SK-N-SH (cell line): ENCODE measurements at regions not wholly inside any gene's neighbourhood (a gene's known extent, or its start where the extent isn't known, plus 50 kb on each side); places are given as distances from the start of the nearest gene placed in this dataset.

Experiments
- CTCF ChIA-PET: fragments of 300-600, 350-600 bp; formaldehyde crosslinking; extraction: SDS; loops from one replicate; lab custom pipeline; 2021; lab: Yijun Ruan, JAX
- POLR2A ChIA-PET: fragments of 350-600 bp; sonication (Branson Sonifier 250); formaldehyde crosslinking; extraction: SDS; loops from one replicate; lab custom pipeline; 2020; ENCODE audit warnings: antibody characterized with exemption, inconsistent platforms; lab: Yijun Ruan, JAX
- DNase-seq: peaks from one replicate; pipeline ENCODE4 v3.0.0; 2012
- H2AFZ ChIP-seq: fragments of 200-600 bp; sonication (generic); 2 replicates; pipeline ENCODE4 v1.8.1; 2016; ENCODE audit warnings: antibody characterized with exemption, mild to moderate bottlenecking, low read depth
- H3F3A ChIP-seq: fragments of 200-600 bp; sonication (generic); replicated peaks from 2 replicates; pipeline ENCODE3; 2016; ENCODE audit warnings: antibody characterized with exemption, mild to moderate bottlenecking; ENCODE audit not compliant: insufficient read depth
- H3K27ac ChIP-seq, 2 experiments: fragments of 200-500 bp in 1 of 2; fragments of 200-600 bp in 1 of 2; sonication (Bioruptor generic) in 1 of 2; sonication (generic), shearing (Covaris generic) in 1 of 2; 2 replicates each; pipeline versions ENCODE4 v1.5.1 to v1.6.1; 2014 to 2016; ENCODE audit warnings: low read depth in 2 of 2, inconsistent platforms in 1 of 2, low read length in 1 of 2, mild to moderate bottlenecking in 1 of 2, mixed read lengths in 1 of 2
- H3K27me3 ChIP-seq: fragments of 200-600 bp; sonication (generic), shearing (Covaris generic); 2 replicates; pipeline ENCODE4 v1.6.1; 2016; ENCODE audit warnings: mixed run types; ENCODE audit not compliant: insufficient read depth
- H3K36me3 ChIP-seq, 2 experiments: fragments of 200-500 bp in 1 of 2; fragments of 200-600 bp in 1 of 2; sonication (Bioruptor generic) in 1 of 2; sonication (generic) in 1 of 2; replicated peaks in 1 of 2; 2 replicates each; pipeline versions ENCODE3 to v1.5.1; 2014 to 2016; ENCODE audit warnings: low read length in 1 of 2, mild to moderate bottlenecking in 1 of 2; ENCODE audit not compliant: insufficient read depth in 2 of 2, control insufficient read depth in 1 of 2
- H3K4me1 ChIP-seq, 2 experiments: fragments of 200-500 bp in 1 of 2; fragments of 200-600 bp in 1 of 2; sonication (Bioruptor generic) in 1 of 2; sonication (generic), shearing (Covaris generic) in 1 of 2; 2 replicates each; pipeline versions ENCODE4 v1.5.1 to v1.6.1; 2014 to 2016; ENCODE audit warnings: low read depth in 1 of 2, low read length in 1 of 2, mixed run types in 1 of 2; ENCODE audit not compliant: insufficient read depth in 2 of 2, control insufficient read depth in 1 of 2
- H3K4me2 ChIP-seq: fragments of 200-600 bp; sonication (generic), shearing (Covaris generic); 2 replicates; pipeline ENCODE4 v1.6.1; 2017; ENCODE audit warnings: mixed run types
- H3K4me3 ChIP-seq, 2 experiments: fragments of 200-500 bp in 1 of 2; fragments of 200-600 bp in 1 of 2; sonication (Bioruptor generic) in 1 of 2; sonication (generic), shearing (Covaris generic) in 1 of 2; 2 replicates each; pipeline versions ENCODE4 v1.5.1 to v1.8.1; 2014 to 2016; ENCODE audit warnings: low read depth in 2 of 2, inconsistent platforms in 1 of 2, low read length in 1 of 2, mild to moderate bottlenecking in 1 of 2, mixed read lengths in 1 of 2, moderate library complexity in 1 of 2
- H3K79me2 ChIP-seq: fragments of 200-600 bp; sonication (generic); 2 replicates; pipeline ENCODE4 v1.8.1; 2017; ENCODE audit warnings: mild to moderate bottlenecking; ENCODE audit not compliant: insufficient read depth
- H3K9ac ChIP-seq: fragments of 200-600 bp; sonication (generic); 2 replicates; pipeline ENCODE4 v1.6.1; 2017; ENCODE audit warnings: mixed run types
- H3K9me2 ChIP-seq: fragments of 200-600 bp; sonication (generic); 2 replicates; pipeline ENCODE4 v1.6.1; 2017; ENCODE audit warnings: mixed run types
- H3K9me3 ChIP-seq: fragments of 200-600 bp; sonication (generic); 2 replicates; pipeline ENCODE4 v1.6.1; 2017; ENCODE audit warnings: mixed run types, mild to moderate bottlenecking, moderate library complexity
- H4K20me1 ChIP-seq: fragments of 200-600 bp; sonication (generic); 2 replicates; pipeline ENCODE4 v1.6.1; 2017; ENCODE audit warnings: mild to moderate bottlenecking, mixed run types; ENCODE audit not compliant: insufficient read depth
- ELF1 ChIP-seq: IDR thresholded peaks from 2 replicates; pipeline ENCODE4 v1.4.0; 2012
- EP300 ChIP-seq, 2 experiments: IDR thresholded peaks; 2 replicates each; pipeline versions ENCODE4 v1.4.0 to v1.6.1; 2012; ENCODE audit warnings: borderline replicate concordance in 1 of 2, low read depth in 1 of 2, low read length in 1 of 2
- FOXM1 ChIP-seq: IDR thresholded peaks from 2 replicates; pipeline ENCODE4 v1.4.0; 2012; ENCODE audit warnings: low read depth, mild to moderate bottlenecking
- GABPA ChIP-seq: IDR thresholded peaks from 2 replicates; pipeline ENCODE4 v1.4.0; 2012; ENCODE audit warnings: low read depth, mild to moderate bottlenecking
- GATA2 ChIP-seq: sonication (generic); formaldehyde crosslinking; IDR thresholded peaks from 2 replicates; pipeline ENCODE4 v1.5.0; 2020; ENCODE audit warnings: mild to moderate bottlenecking, missing genetic modification reagents
- JUND ChIP-seq: IDR thresholded peaks from 2 replicates; pipeline ENCODE4 v1.4.0; 2012
- MEF2A ChIP-seq: IDR thresholded peaks from 2 replicates; pipeline ENCODE4 v1.4.0; 2012; ENCODE audit warnings: low read depth, borderline replicate concordance
- NFIC ChIP-seq: IDR thresholded peaks from 2 replicates; pipeline ENCODE4 v1.4.0; 2012; ENCODE audit warnings: borderline replicate concordance
- NRF1 ChIP-seq: IDR thresholded peaks from 2 replicates; pipeline ENCODE4 v1.6.1; 2012; ENCODE audit warnings: low read depth, mild to moderate bottlenecking, low read length
- POLR2AphosphoS5 ChIP-seq: IDR thresholded peaks from 2 replicates; pipeline ENCODE4 v1.6.1; 2012; ENCODE audit warnings: low read depth, low read length
- RCOR1 ChIP-seq: fragments of 150-350 bp; IDR thresholded peaks from 2 replicates; pipeline ENCODE4 v1.6.1; 2017; ENCODE audit warnings: antibody characterized with exemption, low read length
- RFX5 ChIP-seq: IDR thresholded peaks from 2 replicates; pipeline ENCODE4 v1.6.1; 2012; ENCODE audit warnings: mild to moderate bottlenecking, improper control_type of control experiment, low read length
- TAF1 ChIP-seq: IDR thresholded peaks from 2 replicates; pipeline ENCODE4 v1.6.1; 2012; ENCODE audit warnings: low read depth, mild to moderate bottlenecking, low read length, moderate library complexity, borderline replicate concordance
- TCF12 ChIP-seq: IDR thresholded peaks from 2 replicates; pipeline ENCODE4 v1.4.0; 2012
- YY1 ChIP-seq: IDR thresholded peaks from 2 replicates; pipeline ENCODE4 v1.4.0; 2012; ENCODE audit warnings: low read depth, mild to moderate bottlenecking
- WGBS: methylation state at CpG from one replicate; pipeline ENCODE4 v1.1.6; 2017; ENCODE audit warnings: low lambda C conversion rate; 5-methylcytosine and 5-hydroxymethylcytosine counted together
- TF ChIP-seq, protein P1 (sequence below): IDR thresholded peaks from 2 replicates; pipeline ENCODE4 v1.4.0; 2012; ENCODE audit warnings: low read depth, borderline replicate concordance
- TF ChIP-seq, protein P2 (sequence below): IDR thresholded peaks from 2 replicates; pipeline ENCODE4; 2012

DNA sequence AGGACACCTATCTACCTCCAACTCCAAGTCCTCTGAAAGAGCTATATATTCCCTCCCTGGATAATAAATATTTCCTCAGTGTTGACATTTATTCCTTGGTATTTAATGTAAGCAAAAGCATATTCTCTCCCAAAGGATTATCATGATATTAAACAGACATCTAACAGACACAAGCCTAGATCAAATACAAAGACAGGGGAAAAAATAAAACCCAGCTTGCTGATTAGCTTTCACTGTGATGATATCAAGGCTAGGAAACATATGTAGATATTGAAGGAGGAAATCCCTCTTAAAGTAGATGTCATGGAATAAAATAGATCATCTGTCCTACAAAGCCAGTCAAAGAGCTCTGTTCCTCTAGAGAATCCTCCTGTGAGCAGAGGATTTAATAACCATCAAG is 95.2 kb downstream of the CRPPA start:
- Histone ChIP-seq H4K20me1 (no peaks in the 10 kb centered on the region), H3K4me3 (no peak overlapping the region)
- no peak for TF ChIP-seq NRF1
- TF ChIP-seq TCF12 = peak; percentile 26; the same call in 1 of the 2 replicates
- 0 out of 2 replicates have a peak, but pooled peaks have one; percentile 20 for TF ChIP-seq RCOR1
- TF ChIP-seq YY1 = no peak
- peak; percentile 73 for TF ChIP-seq GATA2 (CRISPR knock-in tag)
- no peak for TF ChIP-seq JUND
- no peak for TF ChIP-seq TAF1
- TF ChIP-seq, protein P1, sequence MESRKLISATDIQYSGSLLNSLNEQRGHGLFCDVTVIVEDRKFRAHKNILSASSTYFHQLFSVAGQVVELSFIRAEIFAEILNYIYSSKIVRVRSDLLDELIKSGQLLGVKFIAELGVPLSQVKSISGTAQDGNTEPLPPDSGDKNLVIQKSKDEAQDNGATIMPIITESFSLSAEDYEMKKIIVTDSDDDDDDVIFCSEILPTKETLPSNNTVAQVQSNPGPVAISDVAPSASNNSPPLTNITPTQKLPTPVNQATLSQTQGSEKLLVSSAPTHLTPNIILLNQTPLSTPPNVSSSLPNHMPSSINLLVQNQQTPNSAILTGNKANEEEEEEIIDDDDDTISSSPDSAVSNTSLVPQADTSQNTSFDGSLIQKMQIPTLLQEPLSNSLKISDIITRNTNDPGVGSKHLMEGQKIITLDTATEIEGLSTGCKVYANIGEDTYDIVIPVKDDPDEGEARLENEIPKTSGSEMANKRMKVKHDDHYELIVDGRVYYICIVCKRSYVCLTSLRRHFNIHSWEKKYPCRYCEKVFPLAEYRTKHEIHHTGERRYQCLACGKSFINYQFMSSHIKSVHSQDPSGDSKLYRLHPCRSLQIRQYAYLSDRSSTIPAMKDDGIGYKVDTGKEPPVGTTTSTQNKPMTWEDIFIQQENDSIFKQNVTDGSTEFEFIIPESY = no peak
- TF ChIP-seq NFIC = no peak
- peak in 1 of 2 experiments; percentile 73; a peak in 2 of 4 replicates for TF ChIP-seq EP300 (IDR thresholded peaks at IDR 0.05; ENCODE audit: borderline replicate concordance in 1 of 2, low read depth in 1 of 2, low read length in 1 of 2)
- TF ChIP-seq FOXM1 = no peak
- TF ChIP-seq POLR2AphosphoS5 = no peak
- TF ChIP-seq, all 33 proteins: peak for 4
- Histone ChIP-seq H3K9ac (no peak overlapping the region), H3K36me3 (no peaks in the 10 kb centered on the region), H2AFZ (no peak overlapping the region), H3K4me2 (no peak overlapping the region), H3K27me3 (no peaks in the 10 kb centered on the region), H3K9me3 (no peaks in the 10 kb centered on the region), H3K9me2 (no peaks in the 10 kb centered on the region), H3F3A (no peaks in the 10 kb centered on the region), H3K27ac (peak overlapping the region in 1 of 2 experiments; percentile 51; a peak in 2 of 4 replicates), H3K79me2 (no peaks in the 10 kb centered on the region), H3K4me1 (no peaks in the 10 kb centered on the region; a peak in 1 of 4 replicates)
- DNase-seq = peak; percentile 30
- ChIA-PET POLR2A (no interaction called here), CTCF (interaction anchor here (0.6 to 1.5 kb wide), 2 partner anchors 32 to 78 kb away, joined by 3 to 6 read pairs; no protein-coding TSS in a partner anchor)

- ChIA-PET POLR2A (no interaction called here), CTCF (no interaction called here)
- Histone ChIP-seq H3K9me2 (no peaks in the 10 kb centered on the region), H3K4me1 (peaks cover 0 to 6% of the 10 kb centered on the region in 2 experiments; a peak in 2 of 4 replicates), H3K27ac (no peak overlapping the region), H3F3A (no peaks in the 10 kb centered on the region), H3K9ac (no peak overlapping the region), H4K20me1 (no peaks in the 10 kb centered on the region), H3K9me3 (no peaks in the 10 kb centered on the region), H3K4me2 (no peak overlapping the region), H3K27me3 (no peaks in the 10 kb centered on the region), H3K4me3 (no peak overlapping the region), H3K79me2 (no peaks in the 10 kb centered on the region), H3K36me3 (no peaks in the 10 kb centered on the region), H2AFZ (no peak overlapping the region)
- TF ChIP-seq, protein P2, sequence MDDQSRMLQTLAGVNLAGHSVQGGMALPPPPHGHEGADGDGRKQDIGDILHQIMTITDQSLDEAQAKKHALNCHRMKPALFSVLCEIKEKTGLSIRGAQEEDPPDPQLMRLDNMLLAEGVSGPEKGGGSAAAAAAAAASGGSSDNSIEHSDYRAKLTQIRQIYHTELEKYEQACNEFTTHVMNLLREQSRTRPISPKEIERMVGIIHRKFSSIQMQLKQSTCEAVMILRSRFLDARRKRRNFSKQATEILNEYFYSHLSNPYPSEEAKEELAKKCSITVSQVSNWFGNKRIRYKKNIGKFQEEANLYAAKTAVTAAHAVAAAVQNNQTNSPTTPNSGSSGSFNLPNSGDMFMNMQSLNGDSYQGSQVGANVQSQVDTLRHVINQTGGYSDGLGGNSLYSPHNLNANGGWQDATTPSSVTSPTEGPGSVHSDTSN = no peak
- TF ChIP-seq POLR2AphosphoS5 = no peak
- TF ChIP-seq NRF1 = no peak
- TF ChIP-seq FOXM1 = no peak
- no peak for TF ChIP-seq GABPA
- TF ChIP-seq MEF2A = no peak
- TF ChIP-seq, protein P1 = no peak
- TF ChIP-seq RFX5 = no peak
- no peak for TF ChIP-seq TCF12
- TF ChIP-seq JUND = no peak
- no peak for TF ChIP-seq TAF1
- no peak for TF ChIP-seq YY1
- TF ChIP-seq EP300 (IDR thresholded peaks at IDR 0.05; ENCODE audit: borderline replicate concordance in 1 of 2, low read depth in 1 of 2, low read length in 1 of 2) = no peak
- TF ChIP-seq NFIC = no peak
- no peak for TF ChIP-seq ELF1
- WGBS = 33% methylated on average over 1 of the region's 1 CpG
- no peak for DNase-seq
Measured at GRCh38 chr7:16323313-16323712, 98.0 kb downstream of the CRPPA start.
